Endothelial cell of umbilical vein (primary cell): ENCODE measurements at regions not wholly inside any gene's neighbourhood (a gene's known extent, or its start where the extent isn't known, plus 50 kb on each side); places are given as distances from the start of the nearest gene placed in this dataset.

Experiments
- BruUV-seq: library from RNA; stranded (reverse); fragments of 400-500 nt; replicated peaks from 2 replicates; lab custom pipeline; 2021; lab: Mats Ljungman, UMichigan
- CTCF ChIA-PET: fragments of 300-600, 350-600 bp; sonication (Branson Sonifier 250); formaldehyde crosslinking; loops from one replicate; lab custom pipeline; 2021; ENCODE audit warnings: antibody characterized with exemption, inconsistent platforms; lab: Charles Lee
- POLR2A ChIA-PET: fragments of 300-600, 350-600 bp; sonication (Branson Sonifier 250); formaldehyde crosslinking; loops from one replicate; lab custom pipeline; 2021; ENCODE audit warnings: antibody characterized with exemption, inconsistent platforms; lab: Charles Lee
- DNase-seq: peaks from one replicate; pipeline ENCODE4 v3.0.0-alpha.2; 2011; ENCODE audit warnings: low read depth, low spot score
- FAIRE-seq: peaks from 2 replicates; lab custom pipeline; 2011; peaks lifted over from hg19 to GRCh38; lab: Jason Lieb, UNC
- H2AFZ ChIP-seq: 2 replicates; pipeline ENCODE4 v1.6.0; 2012; ENCODE audit warnings: low read depth, low read length, control low read depth, inconsistent platforms
- H3K27ac ChIP-seq: 2 replicates; pipeline ENCODE4 v1.5.1; 2011; ENCODE audit warnings: low read depth, mild to moderate bottlenecking, control low read depth, low read length, moderate library complexity; ENCODE audit not compliant: insufficient read depth
- H3K27me3 ChIP-seq, 2 experiments: 2 replicates each; pipeline versions ENCODE4 v1.6.0 to v1.6.1; 2011; ENCODE audit warnings: low read length in 2 of 2, mixed read lengths in 1 of 2; ENCODE audit not compliant: control insufficient read depth in 2 of 2, insufficient read depth in 2 of 2
- H3K36me3 ChIP-seq, 2 experiments: 2 replicates in 1 of 2; 3 replicates in 1 of 2; pipeline ENCODE4 v1.5.1; 2011; ENCODE audit warnings: low read length in 2 of 2, mild to moderate bottlenecking in 1 of 2, moderate library complexity in 1 of 2; ENCODE audit not compliant: control insufficient read depth in 2 of 2, insufficient read depth in 2 of 2; ENCODE audit errors: extremely low read depth in 1 of 2
- H3K4me1 ChIP-seq: 3 replicates; pipeline ENCODE4 v1.5.1; 2011; ENCODE audit warnings: mild to moderate bottlenecking, low read length; ENCODE audit not compliant: control insufficient read depth, insufficient read depth; ENCODE audit errors: extremely low read depth
- H3K4me2 ChIP-seq: 2 replicates; pipeline ENCODE4 v1.6.1; 2011; ENCODE audit warnings: low read length, control low read depth, mixed read lengths; ENCODE audit not compliant: insufficient read depth
- H3K4me3 ChIP-seq, 3 experiments: fragments of 200-600 bp in 1 of 3; sonication (generic), shearing (Covaris generic) in 1 of 3; replicated peaks in 1 of 3; 2 replicates each; pipeline ENCODE4 v1.5.1; 2011 to 2016; ENCODE audit warnings: control low read depth in 3 of 3, low read length in 3 of 3, mild to moderate bottlenecking in 2 of 3, inconsistent platforms in 1 of 3, low read depth in 1 of 3, moderate library complexity in 1 of 3; ENCODE audit not compliant: insufficient read depth in 1 of 3
- H3K79me2 ChIP-seq: 2 replicates; pipeline ENCODE4 v1.6.0; 2012; ENCODE audit warnings: low read length, inconsistent platforms; ENCODE audit not compliant: control insufficient read depth, insufficient read depth
- H3K9ac ChIP-seq: replicated peaks from 2 replicates; pipeline ENCODE3; 2011; ENCODE audit warnings: low read length, control low read depth; ENCODE audit not compliant: insufficient read depth; ENCODE audit errors: extremely low read depth
- H3K9me1 ChIP-seq: replicated peaks from 3 replicates; pipeline ENCODE4 v1.6.0; 2011; ENCODE audit warnings: mild to moderate bottlenecking, low read length; ENCODE audit not compliant: control insufficient read depth, insufficient read depth; ENCODE audit errors: extremely low read depth
- H3K9me3 ChIP-seq: replicated peaks from 2 replicates; pipeline ENCODE4 v1.5.1; 2012; ENCODE audit warnings: low read length, inconsistent platforms; ENCODE audit not compliant: control insufficient read depth, insufficient read depth
- H4K20me1 ChIP-seq: replicated peaks from 2 replicates; pipeline ENCODE3; 2011; ENCODE audit warnings: mild to moderate bottlenecking, low read length; ENCODE audit not compliant: control insufficient read depth, insufficient read depth; ENCODE audit errors: extremely low read depth
- EZH2 ChIP-seq: IDR thresholded peaks from 2 replicates; pipeline ENCODE4 v1.6.1; 2012; ENCODE audit warnings: borderline replicate concordance, low read depth, mild to moderate bottlenecking, moderate library complexity, low read length, inconsistent platforms; ENCODE audit not compliant: severe bottlenecking
- FOS ChIP-seq: IDR thresholded peaks from 2 replicates; pipeline ENCODE4 v1.6.1; 2011; ENCODE audit warnings: mild to moderate bottlenecking, low read length, moderate library complexity, borderline replicate concordance; ENCODE audit not compliant: insufficient read depth
- GATA2 ChIP-seq: IDR thresholded peaks from 2 replicates; pipeline ENCODE4 v1.7.0; 2011; ENCODE audit warnings: low read depth, mild to moderate bottlenecking, moderate library complexity, mixed read lengths, low read length; ENCODE audit not compliant: insufficient read length, insufficient read depth
- JUN ChIP-seq: IDR thresholded peaks from 2 replicates; pipeline ENCODE4 v1.6.1; 2011; ENCODE audit warnings: borderline replicate concordance, low read depth; ENCODE audit not compliant: insufficient read length, insufficient read depth
- MYC ChIP-seq: IDR thresholded peaks from one replicate; pipeline ENCODE4 v1.6.1; 2011; ENCODE audit warnings: mild to moderate bottlenecking, low read depth, low read length
- POLR2A ChIP-seq: IDR thresholded peaks from 2 replicates; pipeline ENCODE4 v1.6.1; 2012; ENCODE audit warnings: low read depth, mild to moderate bottlenecking, control low read depth, low read length
- POLR2AphosphoS5 ChIP-seq: IDR thresholded peaks from 2 replicates; pipeline ENCODE4 v1.6.1; 2012; ENCODE audit warnings: low read depth, mild to moderate bottlenecking, control low read depth, low read length, moderate library complexity; ENCODE audit not compliant: insufficient read depth
- dilution Hi-C: fragments of 300-500 bp; cut with MboI; formaldehyde crosslinking; loops from one replicate; pipeline ENCODE4 v1.15.0; 2019; ENCODE audit warnings: low sequenced_read_pairs; ENCODE audit not compliant: extremely low pct_ligation_motif_present
- intact Hi-C: fragments of 100-400 bp; cut with micrococcal nuclease; formaldehyde crosslinking; loops from one replicate; pipeline ENCODE4 v1.10.0; 2022
- TF ChIP-seq, protein P1 (sequence below), 2 donors: IDR thresholded peaks; 1 replicate in 1 of 2; 2 replicates in 1 of 2; pipeline ENCODE4 v1.5.1; 2011; ENCODE audit warnings: low read length in 2 of 2, mild to moderate bottlenecking in 2 of 2, moderate library complexity in 2 of 2, control low read depth in 1 of 2, inconsistent platforms in 1 of 2, low read depth in 1 of 2; ENCODE audit not compliant: insufficient read depth in 1 of 2; ENCODE audit errors: extremely low read depth in 1 of 2
- TF ChIP-seq, protein P2 (sequence below): IDR thresholded peaks from 2 replicates; pipeline ENCODE4 v1.6.1; 2011; ENCODE audit not compliant: insufficient read depth, insufficient read length

DNA sequence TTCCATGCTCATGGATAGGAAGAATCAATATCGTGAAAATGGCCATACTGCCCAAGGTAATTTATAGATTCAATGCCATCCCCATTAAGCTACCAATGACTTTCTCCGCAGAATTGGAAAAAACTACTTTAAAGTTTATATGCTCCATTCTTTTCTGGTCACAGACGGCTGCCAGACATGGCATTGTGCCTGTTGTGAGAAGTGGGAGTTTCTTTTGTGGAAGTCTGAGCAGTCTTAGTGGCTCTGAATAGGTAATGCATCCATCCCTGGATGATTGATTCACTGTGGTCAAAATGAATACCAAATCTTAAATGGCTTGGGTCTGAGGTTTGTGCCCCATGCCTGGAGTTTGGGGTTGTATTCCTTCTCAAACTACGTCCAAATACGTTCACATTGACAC is 274.5 kb upstream of the AZI2 start:
- Histone ChIP-seq H3K27ac (no peak overlapping the region), H3K36me3 (no peaks in the 10 kb centered on the region), H3K9me3 (no peaks in the 10 kb centered on the region), H3K27me3 (peaks cover 0 to 3% of the 10 kb centered on the region in 2 experiments), H3K9ac (no peak overlapping the region), H3K4me1 (no peaks in the 10 kb centered on the region), H4K20me1 (no peaks in the 10 kb centered on the region), H2AFZ (no peak overlapping the region), H3K79me2 (no peaks in the 10 kb centered on the region), H3K4me2 (no peak overlapping the region), H3K4me3 (no peak overlapping the region), H3K9me1 (no peaks in the 10 kb centered on the region)
- no peak for FAIRE-seq
- BruUV-seq, result no TSS peak
- POLR2A ChIA-PET, result no interaction called here
- CTCF ChIA-PET, result no interaction called here
- dilution Hi-C loops, result no loop called here
- intact Hi-C loops, result no loop called here
- TF ChIP-seq JUN, result no peak
- no peak for TF ChIP-seq FOS
- no peak for TF ChIP-seq EZH2
- TF ChIP-seq POLR2AphosphoS5, result no peak
- TF ChIP-seq POLR2A, result no peak
- TF ChIP-seq, protein P1, sequence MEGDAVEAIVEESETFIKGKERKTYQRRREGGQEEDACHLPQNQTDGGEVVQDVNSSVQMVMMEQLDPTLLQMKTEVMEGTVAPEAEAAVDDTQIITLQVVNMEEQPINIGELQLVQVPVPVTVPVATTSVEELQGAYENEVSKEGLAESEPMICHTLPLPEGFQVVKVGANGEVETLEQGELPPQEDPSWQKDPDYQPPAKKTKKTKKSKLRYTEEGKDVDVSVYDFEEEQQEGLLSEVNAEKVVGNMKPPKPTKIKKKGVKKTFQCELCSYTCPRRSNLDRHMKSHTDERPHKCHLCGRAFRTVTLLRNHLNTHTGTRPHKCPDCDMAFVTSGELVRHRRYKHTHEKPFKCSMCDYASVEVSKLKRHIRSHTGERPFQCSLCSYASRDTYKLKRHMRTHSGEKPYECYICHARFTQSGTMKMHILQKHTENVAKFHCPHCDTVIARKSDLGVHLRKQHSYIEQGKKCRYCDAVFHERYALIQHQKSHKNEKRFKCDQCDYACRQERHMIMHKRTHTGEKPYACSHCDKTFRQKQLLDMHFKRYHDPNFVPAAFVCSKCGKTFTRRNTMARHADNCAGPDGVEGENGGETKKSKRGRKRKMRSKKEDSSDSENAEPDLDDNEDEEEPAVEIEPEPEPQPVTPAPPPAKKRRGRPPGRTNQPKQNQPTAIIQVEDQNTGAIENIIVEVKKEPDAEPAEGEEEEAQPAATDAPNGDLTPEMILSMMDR (IDR thresholded peaks at IDR 0.05; ENCODE audit: extremely low read depth in 1 of 2, insufficient read depth in 1 of 2, low read depth in 1 of 2, low read length in 2 of 2), result no peak
- TF ChIP-seq, protein P2, sequence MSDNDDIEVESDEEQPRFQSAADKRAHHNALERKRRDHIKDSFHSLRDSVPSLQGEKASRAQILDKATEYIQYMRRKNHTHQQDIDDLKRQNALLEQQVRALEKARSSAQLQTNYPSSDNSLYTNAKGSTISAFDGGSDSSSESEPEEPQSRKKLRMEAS, result no peak
- no peak for TF ChIP-seq GATA2
- no peak for TF ChIP-seq MYC
- no peak for DNase-seq
